T-helper 1 cell (primary cell): ENCODE measurements at regions not wholly inside any gene's neighbourhood (a gene's known extent, or its start where the extent isn't known, plus 50 kb on each side); places are given as distances from the start of the nearest gene placed in this dataset.
"Not testable (repeated sequence)": the region's sequence is repeated elsewhere in the genome, so short reads cannot be mapped to it uniquely, and the experiment has no call there.

Source experiments
- DNase-seq, 5 donors: peaks; one replicate each; pipeline ENCODE4 v3.0.0-alpha.2; 2012 to 2020

- no peak for DNase-seq
Observed at GRCh38 chr18:1304392-1304992, 399.8 kb downstream of the ADCYAP1 start.

GRCh38 chr18:1306641-1307040, 402.0 kb downstream of the ADCYAP1 start:
- DNase-seq, result no peak

- no peak for DNase-seq
Observed at GRCh38 chr18:1308686-1309085, 404.0 kb downstream of the ADCYAP1 start.

- no peak for DNase-seq
Observed at GRCh38 chr18:1311376-1311775, 406.7 kb downstream of the ADCYAP1 start.

GRCh38 chr18:1335345-1335744, 430.7 kb downstream of the ADCYAP1 start:
- not testable (repeated sequence) for DNase-seq

GRCh38 chr18:1350931-1351450, 446.3 kb downstream of the ADCYAP1 start:
- DNase-seq, result no peak

- DNase-seq, result no peak
Observed at GRCh38 chr18:1353025-1353424, 448.4 kb downstream of the ADCYAP1 start.

GRCh38 chr18:1357724-1358123, 453.1 kb downstream of the ADCYAP1 start:
- DNase-seq, result no peak

GRCh38 chr18:1361936-1362335, 457.3 kb downstream of the ADCYAP1 start:
- no peak for DNase-seq

GRCh38 chr18:1370552-1370951, 465.9 kb downstream of the ADCYAP1 start:
- DNase-seq, result no peak

- no peak for DNase-seq
Observed at GRCh38 chr18:1371724-1372123, 467.1 kb downstream of the ADCYAP1 start.

GRCh38 chr18:1383465-1383864, 478.8 kb downstream of the ADCYAP1 start:
- no peak for DNase-seq

- not testable (repeated sequence) for DNase-seq
Observed at GRCh38 chr18:1388468-1388867, 483.8 kb downstream of the ADCYAP1 start.

- DNase-seq, result no peak
Observed at GRCh38 chr18:1392046-1392445, 487.4 kb downstream of the ADCYAP1 start.

GRCh38 chr18:1392865-1393734, 488.4 kb downstream of the ADCYAP1 start:
- DNase-seq, result no peak

- no peak for DNase-seq
Observed at GRCh38 chr18:1393929-1394328, 489.3 kb downstream of the ADCYAP1 start.

GRCh38 chr18:1394426-1394825, 489.8 kb downstream of the ADCYAP1 start:
- no peak for DNase-seq

GRCh38 chr18:1394966-1395365, 490.3 kb downstream of the ADCYAP1 start:
- no peak for DNase-seq

GRCh38 chr18:1408376-1408775, 503.7 kb downstream of the ADCYAP1 start:
- DNase-seq, result no peak

GRCh38 chr18:1412655-1413322, 508.1 kb downstream of the ADCYAP1 start:
- DNase-seq, result no peak

GRCh38 chr18:1413323-1413675, 508.6 kb downstream of the ADCYAP1 start:
- DNase-seq, result no peak

GRCh38 chr18:1416074-1416473, 511.4 kb downstream of the ADCYAP1 start:
- no peak for DNase-seq

- no peak for DNase-seq
Observed at GRCh38 chr18:1421502-1421901, 516.8 kb downstream of the ADCYAP1 start.

GRCh38 chr18:1422634-1423033, 518.0 kb downstream of the ADCYAP1 start:
- DNase-seq, result no peak
